Esophagus squamous epithelium (tissue), 5 donors: ENCODE measurements at regions not wholly inside any gene's neighbourhood (a gene's known extent, or its start where the extent isn't known, plus 50 kb on each side); places are given as distances from the start of the nearest gene placed in this dataset.

Source experiments
- DNase-seq: peaks from one replicate; lab custom pipeline; 2025; lab: John Stamatoyannopoulos, UW
- H3K27ac ChIP-seq, 4 donors: fragments of 200-600 bp; sonication (generic); one replicate each; pipeline ENCODE4 v1.5.1; 2016 to 2019; ENCODE audit warnings: mild to moderate bottlenecking in 1 of 4
- H3K27me3 ChIP-seq, 4 donors: fragments of 200-600 bp; sonication (generic); 1 replicate in 3 of 4; 2 replicates in 1 of 4; pipeline versions ENCODE4 v1.5.1 to v1.6.0; 2017 to 2021; ENCODE audit warnings: antibody characterized with exemption in 1 of 4
- H3K36me3 ChIP-seq, 3 donors: fragments of 200-600 bp; sonication (generic); one replicate each; pipeline ENCODE4 v1.5.1; 2016 to 2019
- H3K4me1 ChIP-seq, 3 donors: fragments of 200-600 bp; sonication (generic); one replicate each; pipeline ENCODE4 v1.5.1; 2017 to 2019
- H3K4me3 ChIP-seq, 4 donors: fragments of 200-600 bp; sonication (generic); 1 replicate in 3 of 4; 2 replicates in 1 of 4; pipeline ENCODE4 v1.5.1; 2016 to 2019; ENCODE audit warnings: mild to moderate bottlenecking in 2 of 4, moderate library complexity in 1 of 4
- H3K9me3 ChIP-seq, 3 donors: fragments of 200-600 bp; sonication (generic); one replicate each; pipeline ENCODE4 v1.5.1; 2016 to 2019
- CTCF ChIP-seq, 6 experiments: fragments of 450-650 bp in 4 of 6; fragments of 200-600 bp in 2 of 6; sonication (generic) in 2 of 6; IDR thresholded peaks; one replicate each; pipeline ENCODE4 v1.5.1; 2016 to 2019; ENCODE audit warnings: antibody characterized with exemption in 6 of 6, mild to moderate bottlenecking in 4 of 6, moderate library complexity in 4 of 6
- POLR2A ChIP-seq, 4 donors: fragments of 450-650 bp; IDR thresholded peaks; one replicate each; pipeline ENCODE4 v1.6.1; 2017; ENCODE audit warnings: antibody characterized with exemption in 4 of 4, mild to moderate bottlenecking in 4 of 4, moderate library complexity in 3 of 4
- WGBS, 2 donors: methylation state at CpG; one replicate each; pipeline ENCODE4 v1.1.5; 2018; 5-methylcytosine and 5-hydroxymethylcytosine counted together
- intact Hi-C: fragments of 100-400 bp; cut with DNase I; formaldehyde crosslinking; loops from one replicate; pipeline ENCODE4 v1.15.0; 2022
- donor health status: DM: yes; HTN: yes; CAD: no.

- intact Hi-C loops, result no loop called here
- H3K36me3 ChIP-seq, result no peaks in the 10 kb centered on the region
- H3K4me3 ChIP-seq, result no peak overlapping the region
- no peak for DNase-seq
- WGBS, 2 donors, result 60% methylated on average over 1 of the region's 6 CpGs; no CpG with 5 or more reads in 1 of the 2 donors
- no peaks in the 10 kb centered on the region for H3K27me3 ChIP-seq
- peaks cover 0 to 21% (median 15%) of the 10 kb centered on the region in 3 donors for H3K4me1 ChIP-seq
- H3K27ac ChIP-seq, result peak overlapping the region in 2 of 4 donors; percentile 55 to 65
- H3K9me3 ChIP-seq, result no peaks in the 10 kb centered on the region
- TF ChIP-seq CTCF (IDR thresholded peaks at IDR 0.05) (no peak), POLR2A (IDR thresholded peaks at IDR 0.05) (no peak)
Measured at GRCh38 chr2:129747500-129748125, 231.9 kb upstream of the RAB6C start.

DNA sequence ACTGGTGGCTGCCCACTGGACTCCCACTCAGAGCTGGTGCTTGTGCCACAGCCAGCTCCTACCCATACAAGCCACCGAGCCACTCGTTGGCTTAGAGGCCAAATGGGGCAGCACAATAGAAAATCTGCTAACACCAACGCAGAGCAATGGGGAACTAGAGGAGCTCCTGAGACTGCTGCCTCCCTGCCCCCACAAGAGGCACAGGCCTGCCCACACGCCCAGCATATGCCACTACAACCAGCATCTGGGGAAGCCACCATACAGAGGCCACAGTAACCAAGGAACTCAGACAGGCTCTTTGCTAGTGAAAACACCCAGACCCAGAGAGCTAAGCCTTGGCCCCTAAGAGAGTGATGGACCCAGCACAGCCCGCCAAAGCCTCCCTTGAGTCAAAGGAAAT, 231.2 kb upstream of the RAB6C start:
- no peaks in the 10 kb centered on the region for H3K27me3 ChIP-seq
- no peaks in the 10 kb centered on the region for H3K9me3 ChIP-seq
- 24 to 40% methylated on average over 2 to 4 of the region's 5 CpGs for WGBS, 2 donors
- peak overlapping the region in 2 of 4 donors; percentile 55 to 65 for H3K27ac ChIP-seq
- no peak for DNase-seq
- TF ChIP-seq CTCF (IDR thresholded peaks at IDR 0.05), result no peak
- no peak for TF ChIP-seq POLR2A (IDR thresholded peaks at IDR 0.05)
- H3K4me3 ChIP-seq, result no peak overlapping the region
- no peaks in the 10 kb centered on the region for H3K36me3 ChIP-seq
- H3K4me1 ChIP-seq, result peaks cover 0 to 21% (median 15%) of the 10 kb centered on the region in 3 donors
- intact Hi-C loops, result no loop called here

DNA sequence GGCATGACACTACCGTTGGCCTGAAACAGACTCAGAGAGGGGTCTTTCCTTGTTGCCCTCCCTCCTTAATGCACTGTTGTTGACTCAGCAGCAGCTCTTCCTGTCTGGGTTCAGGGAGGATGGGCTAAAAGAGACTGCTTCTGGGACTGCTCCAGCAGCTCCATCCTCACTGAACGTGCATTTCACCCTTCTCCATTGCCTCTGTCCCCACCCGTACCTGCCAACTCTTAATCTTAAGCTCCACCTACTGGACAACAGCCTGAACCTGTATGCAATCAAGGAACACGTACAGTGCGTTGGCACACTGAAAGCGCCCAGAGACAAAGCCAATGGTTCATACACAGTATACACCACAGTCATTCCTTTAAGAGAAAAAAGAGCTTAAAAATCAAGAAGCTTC, 230.8 kb upstream of the RAB6C start:
- intact Hi-C loops, result no loop called here
- peaks cover 0 to 21% (median 15%) of the 10 kb centered on the region in 3 donors for H3K4me1 ChIP-seq
- no peak overlapping the region for H3K4me3 ChIP-seq
- WGBS, 2 donors, result 26 to 40% methylated on average over 5 to 6 of the region's 6 CpGs
- H3K36me3 ChIP-seq, result no peaks in the 10 kb centered on the region
- H3K27me3 ChIP-seq, result no peaks in the 10 kb centered on the region
- no peak for DNase-seq
- H3K27ac ChIP-seq, result peak overlapping the region in 2 of 4 donors; percentile 55 to 65
- TF ChIP-seq POLR2A (IDR thresholded peaks at IDR 0.05), result no peak
- TF ChIP-seq CTCF (IDR thresholded peaks at IDR 0.05), result peak; percentile 21 to 75 (median 48)
- no peaks in the 10 kb centered on the region for H3K9me3 ChIP-seq

DNA sequence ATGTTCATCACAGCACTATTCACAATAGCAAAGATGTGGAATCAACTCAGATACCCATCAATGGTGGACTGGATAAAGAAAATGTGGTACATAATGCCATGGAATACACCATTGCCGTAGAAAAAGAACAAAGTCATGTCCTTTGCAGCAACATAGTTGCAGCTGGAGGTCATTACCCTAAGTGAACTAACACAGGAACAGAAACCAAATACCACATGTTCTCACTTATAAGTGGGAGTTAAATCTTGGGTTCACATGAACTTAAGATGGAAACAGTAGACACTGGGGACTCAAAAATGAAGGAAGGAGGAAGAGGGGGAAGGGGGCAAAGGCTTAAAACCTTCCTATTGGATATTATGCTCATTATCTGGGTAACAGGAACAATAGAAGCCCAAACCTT, 228.1 kb upstream of the RAB6C start:
- Histone ChIP-seq H3K4me3 (no peak overlapping the region), H3K27me3 (no peaks in the 10 kb centered on the region), H3K4me1 (peaks cover 0 to 21% (median 15%) of the 10 kb centered on the region in 3 donors), H3K27ac (no peak overlapping the region), H3K9me3 (no peaks in the 10 kb centered on the region), H3K36me3 (no peaks in the 10 kb centered on the region)
- TF ChIP-seq POLR2A (IDR thresholded peaks at IDR 0.05), result no peak
- no peak for TF ChIP-seq CTCF (IDR thresholded peaks at IDR 0.05)
- WGBS, 2 donors, result 79 to 92% methylated on average over 1 of the region's 1 CpG
- no peak for DNase-seq
- intact Hi-C loops, result no loop called here

DNA sequence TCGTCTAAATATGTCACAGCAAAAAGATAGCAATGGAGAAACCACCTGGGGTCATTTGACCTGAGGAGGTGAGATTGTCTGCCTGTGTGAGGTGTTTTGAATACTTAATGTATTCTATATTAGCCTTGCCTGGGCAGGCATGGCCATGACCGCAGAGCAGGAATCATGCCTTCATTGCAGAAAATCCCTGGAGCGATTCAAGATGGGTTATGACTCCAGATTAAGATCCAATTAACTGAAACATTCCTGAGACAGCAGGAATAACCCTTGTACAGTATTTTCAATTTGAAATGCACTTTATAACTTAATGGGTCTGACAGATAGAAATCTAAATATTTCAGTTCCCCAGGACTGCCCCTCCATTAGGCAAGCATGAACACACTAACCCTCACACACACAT, 227.3 kb upstream of the RAB6C start:
- no peak for TF ChIP-seq CTCF (IDR thresholded peaks at IDR 0.05)
- TF ChIP-seq POLR2A (IDR thresholded peaks at IDR 0.05), result no peak
- whole genome bisulfite sequencing, 2 donors, result 50 to 60% methylated on average over 3 of the region's 3 CpGs
- H3K4me1 ChIP-seq, result peaks cover 0 to 18% (median 15%) of the 10 kb centered on the region in 3 donors
- H3K4me3 ChIP-seq, result no peak overlapping the region
- H3K9me3 ChIP-seq, result no peaks in the 10 kb centered on the region
- no peak for DNase-seq
- no peaks in the 10 kb centered on the region for H3K36me3 ChIP-seq
- intact Hi-C loops, result no loop called here
- no peak overlapping the region for H3K27ac ChIP-seq
- H3K27me3 ChIP-seq, result no peaks in the 10 kb centered on the region
